Limb (tissue), 2 donors: ENCODE measurements at regions not wholly inside any gene's neighbourhood (a gene's known extent, or its start where the extent isn't known, plus 50 kb on each side); places are given as distances from the start of the nearest gene placed in this dataset.

Experiments used
- DNase-seq, 2 donors: peaks; one replicate each; pipeline ENCODE4 v3.0.0-alpha.2; 2016; ENCODE audit errors: extremely low spot score in 2 of 2

DNA sequence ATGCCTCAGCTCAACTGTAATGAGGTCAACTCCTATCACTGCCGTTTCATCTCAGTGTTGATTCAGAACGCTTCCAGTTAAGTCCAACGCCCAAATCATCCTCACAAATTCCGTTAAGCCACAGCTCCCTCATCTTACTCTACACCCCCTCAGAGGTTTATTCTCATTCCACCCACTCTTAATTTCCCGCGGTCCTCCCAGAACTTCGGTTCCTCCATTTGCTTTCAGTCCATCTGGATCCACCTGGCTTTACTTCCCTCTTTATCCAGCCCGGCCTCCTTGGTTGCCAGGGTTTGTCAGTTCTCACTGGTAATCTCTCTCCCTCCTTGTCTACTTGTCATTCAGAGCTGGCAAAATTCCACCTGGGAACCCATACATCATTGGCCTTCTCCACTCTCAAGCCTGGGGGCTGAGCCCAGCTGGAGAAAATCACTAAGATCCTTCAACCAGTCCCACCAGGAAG is 51.3 kb upstream of the RUNX1 start:
- DNase-seq = no peak

DNA sequence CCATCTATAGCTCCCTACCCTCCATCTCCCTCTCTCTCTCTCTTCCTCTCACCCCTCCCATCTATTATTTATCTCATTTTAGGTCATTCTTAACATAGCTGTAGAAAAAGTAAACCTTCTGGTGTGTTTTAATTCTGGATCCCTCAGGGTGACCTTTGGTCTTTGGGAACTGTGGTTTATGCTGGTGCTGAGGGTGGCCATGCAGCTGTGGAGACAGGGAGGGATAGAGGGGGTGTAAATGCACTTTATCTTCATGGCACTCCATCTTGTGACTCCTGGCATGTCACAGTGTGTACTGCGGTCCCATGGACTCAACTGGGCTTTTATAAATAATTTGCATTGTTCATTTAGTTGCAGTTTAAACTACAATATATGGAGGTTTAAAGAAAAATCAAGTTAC is 50.2 kb upstream of the RUNX1 start:
- no peak for DNase-seq
